Neural cell (in vitro differentiated cells): ENCODE measurements at regions not wholly inside any gene's neighbourhood (a gene's known extent, or its start where the extent isn't known, plus 50 kb on each side); places are given as distances from the start of the nearest gene placed in this dataset.

Source experiments
- H2AFZ ChIP-seq: fragments of 200-600, 300-800 bp; sonication (generic), shearing (Covaris generic); 2 replicates; pipeline ENCODE4 v1.6.0; 2014; ENCODE audit warnings: low read depth, mild to moderate bottlenecking, antibody characterized with exemption, low read length, moderate library complexity
- H3F3A ChIP-seq: fragments of 200-600 bp; shearing (Covaris generic); 2 replicates; pipeline ENCODE4 v1.6.1; 2016; ENCODE audit warnings: mild to moderate bottlenecking, moderate library complexity, mixed read lengths, antibody characterized with exemption, low read length; ENCODE audit not compliant: insufficient read depth, poor library complexity, severe bottlenecking
- H3K27ac ChIP-seq: fragments of 200-600, 300-800 bp; sonication (generic), shearing (Covaris generic); 2 replicates; pipeline ENCODE4 v1.5.1; 2014; ENCODE audit warnings: mild to moderate bottlenecking, low read length, moderate library complexity
- H3K27me3 ChIP-seq: fragments of 300-800, 200-600 bp; sonication (generic), shearing (Covaris generic); 2 replicates; pipeline ENCODE4 v1.6.0; 2014; ENCODE audit warnings: mild to moderate bottlenecking, low read depth, low read length, moderate library complexity; ENCODE audit not compliant: insufficient read depth
- H3K36me3 ChIP-seq: fragments of 300-800, 200-600 bp; sonication (generic), shearing (Covaris generic); 2 replicates; pipeline ENCODE4 v1.5.1; 2014; ENCODE audit warnings: mild to moderate bottlenecking, antibody characterized with exemption, low read length, moderate library complexity; ENCODE audit not compliant: insufficient read depth
- H3K4me2 ChIP-seq: fragments of 300-800, 200-600 bp; sonication (generic), shearing (Covaris generic); 2 replicates; pipeline ENCODE4 v1.6.0; 2014; ENCODE audit warnings: mild to moderate bottlenecking, low read length
- H3K4me3 ChIP-seq: fragments of 300-800, 200-600 bp; sonication (generic), shearing (Covaris generic); 2 replicates; pipeline ENCODE4 v1.5.1; 2014; ENCODE audit warnings: mild to moderate bottlenecking, low read length, moderate library complexity
- H3K79me2 ChIP-seq: fragments of 200-600 bp; shearing (Covaris generic); replicated peaks from 2 replicates; pipeline ENCODE4 v1.6.0; 2014; ENCODE audit warnings: mild to moderate bottlenecking, low read length, moderate library complexity; ENCODE audit not compliant: insufficient read depth
- H3K9ac ChIP-seq: fragments of 300-800, 200-600 bp; sonication (generic), shearing (Covaris generic); 2 replicates; pipeline ENCODE4 v1.6.1; 2016; ENCODE audit warnings: mild to moderate bottlenecking, low read length, mixed read lengths
- H3K9me2 ChIP-seq: fragments of 200-600 bp; shearing (Covaris generic); 2 replicates; pipeline ENCODE4 v1.6.1; 2016; ENCODE audit warnings: mild to moderate bottlenecking, low read length, mixed read lengths; ENCODE audit not compliant: insufficient read depth
- H3K9me3 ChIP-seq: fragments of 200-600, 300-800 bp; sonication (generic), shearing (Covaris generic); 2 replicates; pipeline ENCODE4 v1.6.1; 2016; ENCODE audit warnings: mild to moderate bottlenecking, mixed run types, low read length, moderate library complexity, mixed read lengths
- H4K20me1 ChIP-seq: fragments of 200-600 bp; shearing (Covaris generic); 2 replicates; pipeline ENCODE4 v1.6.1; 2016; ENCODE audit warnings: mild to moderate bottlenecking, mixed run types; ENCODE audit not compliant: insufficient read depth
- CTCF ChIP-seq: fragments of 450-650 bp; IDR thresholded peaks from 2 replicates; pipeline ENCODE4 v1.5.1; 2014; ENCODE audit warnings: antibody characterized with exemption, mild to moderate bottlenecking, moderate library complexity; ENCODE audit not compliant: poor library complexity, severe bottlenecking
- EP300 ChIP-seq: fragments of 450-650 bp; conservative IDR thresholded peaks from 2 replicates; pipeline ENCODE4 v1.6.1; 2014; ENCODE audit warnings: antibody characterized with exemption, mild to moderate bottlenecking, moderate library complexity; ENCODE audit not compliant: poor library complexity, severe bottlenecking
- EZH2 ChIP-seq: fragments of 200-600, 300-800 bp; shearing (Covaris generic), sonication (generic); IDR thresholded peaks from 2 replicates; pipeline ENCODE4 v1.6.1; 2014; ENCODE audit warnings: antibody characterized with exemption, low read length, borderline replicate concordance, mild to moderate bottlenecking; ENCODE audit not compliant: insufficient read depth, poor library complexity, severe bottlenecking
- MXI1 ChIP-seq: fragments of 450-650 bp; conservative IDR thresholded peaks from 2 replicates; pipeline ENCODE4 v1.6.1; 2014; ENCODE audit warnings: antibody characterized with exemption, mild to moderate bottlenecking; ENCODE audit not compliant: poor library complexity, severe bottlenecking
- POLR2AphosphoS5 ChIP-seq: IDR thresholded peaks from 2 replicates; pipeline ENCODE4 v1.6.1; 2012
- RAD21 ChIP-seq: fragments of 450-650 bp; conservative IDR thresholded peaks from 2 replicates; pipeline ENCODE4 v1.6.1; 2014; ENCODE audit warnings: antibody characterized with exemption, mild to moderate bottlenecking, moderate library complexity
- REST ChIP-seq: IDR thresholded peaks from 2 replicates; pipeline ENCODE4 v1.6.1; 2012; ENCODE audit warnings: borderline replicate concordance
- SMC3 ChIP-seq: fragments of 450-650 bp; conservative IDR thresholded peaks from 2 replicates; pipeline ENCODE4 v1.6.1; 2014; ENCODE audit warnings: antibody characterized with exemption, mild to moderate bottlenecking, moderate library complexity; ENCODE audit not compliant: poor library complexity
- TAF1 ChIP-seq: IDR thresholded peaks from 2 replicates; pipeline ENCODE4 v1.6.1; 2012; ENCODE audit warnings: low read depth

GRCh38 chr2:41896186-41896846 is 151.5 kb upstream of the PKDCC start:
- Histone ChIP-seq H3K4me2 (no peak overlapping the region), H3K9me3 (no peaks in the 10 kb centered on the region), H3K27ac (no peak overlapping the region), H3F3A (no peaks in the 10 kb centered on the region), H3K9me2 (no peaks in the 10 kb centered on the region), H3K4me3 (no peak overlapping the region), H4K20me1 (no peaks in the 10 kb centered on the region), H3K9ac (no peak overlapping the region), H3K36me3 (no peaks in the 10 kb centered on the region), H3K79me2 (no peaks in the 10 kb centered on the region), H3K27me3 (no peaks in the 10 kb centered on the region), H2AFZ (no peak overlapping the region)
- TF ChIP-seq EP300 = no peak
- TF ChIP-seq TAF1 = no peak
- no peak for TF ChIP-seq SMC3
- TF ChIP-seq POLR2AphosphoS5 = no peak
- no peak for TF ChIP-seq MXI1
- no peak for TF ChIP-seq REST
- no peak for TF ChIP-seq CTCF
- TF ChIP-seq RAD21 = no peak
- TF ChIP-seq EZH2 = no peak

- no peaks in the 10 kb centered on the region for H3F3A ChIP-seq
- H3K79me2 ChIP-seq = no peaks in the 10 kb centered on the region
- H3K36me3 ChIP-seq = no peaks in the 10 kb centered on the region
- H3K27ac ChIP-seq = no peak overlapping the region
- H3K4me3 ChIP-seq = no peak overlapping the region
- no peaks in the 10 kb centered on the region for H3K9me3 ChIP-seq
- H3K9me2 ChIP-seq = no peaks in the 10 kb centered on the region
- TF ChIP-seq TAF1 = no peak
- TF ChIP-seq REST = no peak
- no peak for TF ChIP-seq EZH2
- TF ChIP-seq RAD21 = no peak
- H3K9ac ChIP-seq = no peak overlapping the region
- no peaks in the 10 kb centered on the region for H3K27me3 ChIP-seq
- no peaks in the 10 kb centered on the region for H4K20me1 ChIP-seq
- no peak overlapping the region for H2AFZ ChIP-seq
- no peak overlapping the region for H3K4me2 ChIP-seq
These were observed 148.6 kb upstream of the PKDCC start for GRCh38 chr2:41899189-41899588.
